H9 (cell line): ENCODE measurements at regions not wholly inside any gene's neighbourhood (a gene's known extent, or its start where the extent isn't known, plus 50 kb on each side); places are given as distances from the start of the nearest gene placed in this dataset.

ENCODE experiments used
- DNase-seq: peaks from one replicate; pipeline ENCODE4 v3.0.0-alpha.2; 2017
- H2AFZ ChIP-seq: one replicate; pipeline ENCODE4 v1.6.1; 2013; ENCODE audit warnings: mild to moderate bottlenecking, low read length, control low read depth, moderate library complexity
- H2AK5ac ChIP-seq: 2 replicates; pipeline ENCODE4 v1.6.1; 2013; ENCODE audit warnings: low read length, control low read depth, mixed read lengths; ENCODE audit not compliant: insufficient read length
- H2BK120ac ChIP-seq: one replicate; pipeline ENCODE4 v1.6.1; 2013; ENCODE audit warnings: low read depth, mild to moderate bottlenecking, low read length, control low read depth, inconsistent platforms; ENCODE audit not compliant: poor library complexity, severe bottlenecking
- H2BK12ac ChIP-seq: 2 replicates; pipeline ENCODE4 v1.6.1; 2013; ENCODE audit warnings: low read length, control low read depth, mixed read lengths, low read depth; ENCODE audit not compliant: insufficient read length
- H2BK15ac ChIP-seq: 2 replicates; pipeline ENCODE4 v1.6.1; 2013; ENCODE audit warnings: low read depth, low read length, control low read depth
- H2BK20ac ChIP-seq: one replicate; pipeline ENCODE4 v1.6.1; 2013; ENCODE audit warnings: low read depth, mild to moderate bottlenecking, low read length, control low read depth, inconsistent platforms; ENCODE audit not compliant: poor library complexity, severe bottlenecking
- H2BK5ac ChIP-seq: 2 replicates; pipeline ENCODE4 v1.6.1; 2013; ENCODE audit warnings: low read length, control low read depth, mixed read lengths; ENCODE audit not compliant: insufficient read length
- H3K14ac ChIP-seq: 2 replicates; pipeline ENCODE4 v1.6.1; 2013; ENCODE audit warnings: low read length, control low read depth; ENCODE audit not compliant: insufficient read depth
- H3K18ac ChIP-seq: 2 replicates; pipeline ENCODE4 v1.6.1; 2013; ENCODE audit warnings: low read depth, mild to moderate bottlenecking, mixed read lengths, low read length, control low read depth; ENCODE audit not compliant: insufficient read length
- H3K23ac ChIP-seq: 2 replicates; pipeline ENCODE4 v1.6.1; 2013; ENCODE audit warnings: low read length, control low read depth, mixed read lengths, low read depth; ENCODE audit not compliant: insufficient read length
- H3K23me2 ChIP-seq: 2 replicates; pipeline ENCODE4 v1.6.1; 2013; ENCODE audit warnings: low read depth, mild to moderate bottlenecking, mixed read lengths, low read length, control low read depth; ENCODE audit not compliant: insufficient read length, poor library complexity, severe bottlenecking
- H3K27ac ChIP-seq: 2 replicates; pipeline ENCODE4 v1.5.1; 2013; ENCODE audit warnings: low read length, control low read depth, mixed read lengths, low read depth; ENCODE audit not compliant: insufficient read length
- H3K27me3 ChIP-seq: 2 replicates; pipeline ENCODE4 v1.6.1; 2013; ENCODE audit warnings: low read length, control low read depth, inconsistent platforms; ENCODE audit not compliant: insufficient read depth
- H3K4ac ChIP-seq: 2 replicates; pipeline ENCODE4 v1.6.1; 2013; ENCODE audit warnings: low read depth, mild to moderate bottlenecking, control low read depth, inconsistent platforms, low read length, moderate library complexity
- H3K4me1 ChIP-seq: 2 replicates; pipeline ENCODE4 v1.6.1; 2013; ENCODE audit warnings: low read length, control low read depth, inconsistent platforms; ENCODE audit not compliant: insufficient read depth
- H3K4me2 ChIP-seq: 2 replicates; pipeline ENCODE4 v1.6.1; 2013; ENCODE audit warnings: low read length, control low read depth, mixed read lengths; ENCODE audit not compliant: insufficient read length, insufficient read depth
- H3K56ac ChIP-seq: 2 replicates; pipeline ENCODE4 v1.6.1; 2013; ENCODE audit warnings: low read depth, mild to moderate bottlenecking, mixed read lengths, low read length, control low read depth; ENCODE audit not compliant: insufficient read length
- H3K79me1 ChIP-seq: 2 replicates; pipeline ENCODE4 v1.6.1; 2013; ENCODE audit warnings: low read depth, mild to moderate bottlenecking, moderate library complexity, low read length, control low read depth, inconsistent platforms; ENCODE audit not compliant: insufficient read depth, poor library complexity, severe bottlenecking
- H3K79me2 ChIP-seq: 2 replicates; pipeline ENCODE4 v1.6.1; 2013; ENCODE audit warnings: low read length, control low read depth, inconsistent platforms; ENCODE audit not compliant: insufficient read depth
- H3K9ac ChIP-seq: 2 replicates; pipeline ENCODE4 v1.6.1; 2013; ENCODE audit warnings: low read length, control low read depth, mixed read lengths; ENCODE audit not compliant: insufficient read length; ENCODE audit errors: extremely low read depth
- H3K9me3 ChIP-seq: one replicate; pipeline ENCODE4 v1.6.1; 2013; ENCODE audit warnings: low read depth, low read length, inconsistent platforms; ENCODE audit not compliant: control insufficient read depth
- H3T11ph ChIP-seq: one replicate; pipeline ENCODE4 v1.6.1; 2013; ENCODE audit warnings: mild to moderate bottlenecking, low read length, control low read depth, inconsistent platforms
- H4K20me1 ChIP-seq: one replicate; pipeline ENCODE4 v1.6.1; 2013; ENCODE audit not compliant: control insufficient read depth, insufficient read length, insufficient read depth
- H4K5ac ChIP-seq: 2 replicates; pipeline ENCODE4 v1.6.1; 2013; ENCODE audit warnings: low read depth, mild to moderate bottlenecking, mixed read lengths, low read length, control low read depth; ENCODE audit not compliant: insufficient read length
- H4K8ac ChIP-seq: replicated peaks from 2 replicates; pipeline ENCODE4 v1.6.1; 2013; ENCODE audit warnings: low read length, control low read depth, mixed read lengths, low read depth; ENCODE audit not compliant: insufficient read length
- H4K91ac ChIP-seq: 2 replicates; pipeline ENCODE4 v1.6.1; 2013; ENCODE audit warnings: low read depth, mild to moderate bottlenecking, moderate library complexity, mixed read lengths, low read length, control low read depth; ENCODE audit not compliant: insufficient read length
- H3K27ac Mint-ChIP-seq, 3 experiments: 2 replicates in 2 of 3; 3 replicates in 1 of 3; pipeline ENCODE4 v1.8.0; 2020 to 2021; ENCODE audit warnings: mixed read lengths in 3 of 3, mild to moderate bottlenecking in 1 of 3, moderate library complexity in 1 of 3
- H3K27me3 Mint-ChIP-seq: 2 replicates; pipeline ENCODE4 v1.8.0; 2021; ENCODE audit warnings: low read depth, mild to moderate bottlenecking, moderate library complexity, mixed read lengths
- H3K36me3 Mint-ChIP-seq, 3 experiments: 2 replicates in 2 of 3; 3 replicates in 1 of 3; pipeline ENCODE4 v1.8.0; 2020 to 2021; ENCODE audit warnings: low read depth in 3 of 3, mixed read lengths in 3 of 3; ENCODE audit not compliant: insufficient read depth in 1 of 3
- H3K4me1 Mint-ChIP-seq, 2 experiments: 2 replicates each; pipeline ENCODE4 v1.8.0; 2020; ENCODE audit warnings: mixed read lengths in 2 of 2
- H3K4me3 Mint-ChIP-seq, 2 experiments: 2 replicates in 1 of 2; 3 replicates in 1 of 2; pipeline ENCODE4 v1.8.0; 2020 to 2021; ENCODE audit warnings: mild to moderate bottlenecking in 2 of 2, mixed read lengths in 2 of 2, moderate library complexity in 1 of 2
- H3K9me3 Mint-ChIP-seq, 2 experiments: 2 replicates in 1 of 2; 3 replicates in 1 of 2; pipeline ENCODE4 v1.8.0; 2020; ENCODE audit warnings: mild to moderate bottlenecking in 2 of 2, mixed read lengths in 2 of 2, moderate library complexity in 1 of 2
- WGBS: extraction: QIAGEN DNeasy Blood & Tissue Kit; methylation state at CpG from one replicate; pipeline ENCODE4 v1.1.7; 2013; ENCODE audit warnings: missing lambda C conversion rate, low lambda C conversion rate, mixed read lengths; ENCODE audit not compliant: insufficient read length; ENCODE audit errors: extremely low coverage; 5-methylcytosine and 5-hydroxymethylcytosine counted together
- TF ChIP-seq, protein P1 (sequence below): fragments of 200-600 bp; sonication (generic); conservative IDR thresholded peaks from 3 replicates; pipeline ENCODE4 v1.8.0; 2021; ENCODE audit warnings: antibody characterized with exemption, mild to moderate bottlenecking

DNA sequence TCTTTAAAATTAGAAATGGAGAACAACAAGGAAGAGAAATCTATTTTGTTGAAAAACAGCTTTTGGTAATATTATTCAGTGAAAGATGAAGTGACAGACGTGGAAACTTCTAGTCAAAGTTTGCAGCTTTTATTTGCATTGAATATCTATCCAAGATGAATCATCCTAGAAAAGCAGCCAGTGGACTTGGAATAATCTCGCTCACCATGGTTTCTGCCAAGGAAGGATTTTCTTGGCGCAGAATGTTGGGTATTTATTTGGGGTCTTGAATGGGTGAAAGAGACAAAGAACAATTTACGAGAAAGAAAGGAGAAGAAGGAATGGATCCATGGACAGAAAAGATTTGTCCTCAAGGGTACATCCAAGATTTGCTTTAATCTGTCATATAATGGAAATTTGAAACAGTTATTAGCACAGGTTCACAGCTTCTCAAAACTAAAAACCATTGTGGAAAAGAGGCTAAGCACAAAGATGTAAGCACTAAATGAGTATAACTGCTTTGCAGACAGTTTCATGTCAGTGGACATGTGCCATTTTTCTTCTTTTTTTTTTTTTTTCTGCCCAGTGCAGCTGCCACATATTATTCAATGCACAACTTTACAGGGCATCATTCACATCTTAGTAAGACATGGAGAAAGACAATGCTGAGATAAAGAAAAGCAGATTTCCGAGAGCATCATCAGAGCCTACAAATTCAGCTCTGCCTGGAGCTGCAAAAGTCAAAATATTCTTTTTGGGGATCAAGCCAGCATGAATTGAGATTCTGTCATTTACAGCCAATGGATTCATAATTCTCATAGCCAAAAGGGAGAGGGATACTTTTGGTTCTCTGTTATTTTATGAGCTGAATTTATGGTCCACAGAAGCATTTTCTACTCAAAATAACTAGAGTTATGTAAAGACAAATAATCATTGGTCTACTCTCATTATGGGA, 333.7 kb downstream of the DAD1 start:
- Histone ChIP-seq H3K23me2 (no peaks in the 10 kb centered on the region), H3K4ac (no peak overlapping the region), H3T11ph (no peak overlapping the region), H3K4me2 (no peak overlapping the region), H3K79me1 (no peaks in the 10 kb centered on the region), H3K27ac (no peak overlapping the region), H2AK5ac (no peak overlapping the region), H4K5ac (no peak overlapping the region), H3K14ac (no peak overlapping the region), H3K4me1 (no peaks in the 10 kb centered on the region), H4K8ac (no peak overlapping the region), H2BK120ac (no peak overlapping the region), H3K23ac (no peak overlapping the region), H3K27me3 (no peaks in the 10 kb centered on the region), H2AFZ (no peak overlapping the region), H3K9me3 (no peaks in the 10 kb centered on the region), H3K18ac (no peak overlapping the region), H3K79me2 (no peaks in the 10 kb centered on the region), H2BK12ac (no peak overlapping the region), H4K20me1 (no peaks in the 10 kb centered on the region), H2BK20ac (no peak overlapping the region), H3K9ac (no peak overlapping the region), H2BK15ac (no peak overlapping the region), H3K56ac (no peak overlapping the region), H2BK5ac (no peak overlapping the region), H4K91ac (no peak overlapping the region)
- TF ChIP-seq, protein P1, sequence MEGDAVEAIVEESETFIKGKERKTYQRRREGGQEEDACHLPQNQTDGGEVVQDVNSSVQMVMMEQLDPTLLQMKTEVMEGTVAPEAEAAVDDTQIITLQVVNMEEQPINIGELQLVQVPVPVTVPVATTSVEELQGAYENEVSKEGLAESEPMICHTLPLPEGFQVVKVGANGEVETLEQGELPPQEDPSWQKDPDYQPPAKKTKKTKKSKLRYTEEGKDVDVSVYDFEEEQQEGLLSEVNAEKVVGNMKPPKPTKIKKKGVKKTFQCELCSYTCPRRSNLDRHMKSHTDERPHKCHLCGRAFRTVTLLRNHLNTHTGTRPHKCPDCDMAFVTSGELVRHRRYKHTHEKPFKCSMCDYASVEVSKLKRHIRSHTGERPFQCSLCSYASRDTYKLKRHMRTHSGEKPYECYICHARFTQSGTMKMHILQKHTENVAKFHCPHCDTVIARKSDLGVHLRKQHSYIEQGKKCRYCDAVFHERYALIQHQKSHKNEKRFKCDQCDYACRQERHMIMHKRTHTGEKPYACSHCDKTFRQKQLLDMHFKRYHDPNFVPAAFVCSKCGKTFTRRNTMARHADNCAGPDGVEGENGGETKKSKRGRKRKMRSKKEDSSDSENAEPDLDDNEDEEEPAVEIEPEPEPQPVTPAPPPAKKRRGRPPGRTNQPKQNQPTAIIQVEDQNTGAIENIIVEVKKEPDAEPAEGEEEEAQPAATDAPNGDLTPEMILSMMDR = no peak
- no peaks in the 10 kb centered on the region for H3K36me3 Mint-ChIP-seq
- no CpG with 5 or more reads among the region's 5 CpGs for WGBS
- no peak for DNase-seq
- peaks cover 3 to 6% of the 10 kb centered on the region in 2 experiments; a peak in 3 of 5 replicates for H3K9me3 Mint-ChIP-seq
- H3K27me3 Mint-ChIP-seq = peaks cover 2% of the 10 kb centered on the region
- peaks cover 3% of the 10 kb centered on the region in 2 experiments for H3K4me1 Mint-ChIP-seq
- H3K27ac Mint-ChIP-seq = no peak overlapping the region
- no peak overlapping the region for H3K4me3 Mint-ChIP-seq
